Activated T-helper 17 cell treated with anti-CD3 and anti-CD28 coated beads, Interleukin-2, amount 50 U/mL, for 72 hours (primary cell): ENCODE measurements at regions not wholly inside any gene's neighbourhood (a gene's known extent, or its start where the extent isn't known, plus 50 kb on each side); places are given as distances from the start of the nearest gene placed in this dataset.

Experiments
- ATAC-seq: fragments of 150-1000 bp; cut with Tn5 transposase; replicated peaks from 2 replicates; pipeline ENCODE4 v1.10.0; 2021; ENCODE audit warnings: mild to moderate bottlenecking, moderate library complexity
- H3K27ac Mint-ChIP-seq: one replicate; pipeline ENCODE4 v1.8.0; 2022; ENCODE audit warnings: mixed read lengths
- H3K27me3 Mint-ChIP-seq: one replicate; pipeline ENCODE4 v1.8.0; 2022; ENCODE audit warnings: mixed read lengths
- H3K36me3 Mint-ChIP-seq: one replicate; pipeline ENCODE4 v1.8.0; 2022; ENCODE audit warnings: low read depth, mild to moderate bottlenecking, mixed read lengths
- H3K4me1 Mint-ChIP-seq: one replicate; pipeline ENCODE4 v1.8.0; 2022; ENCODE audit warnings: mixed read lengths
- H3K4me3 Mint-ChIP-seq: one replicate; pipeline ENCODE4 v1.8.0; 2022; ENCODE audit warnings: mild to moderate bottlenecking, mixed read lengths
- H3K9me3 Mint-ChIP-seq: one replicate; pipeline ENCODE4 v1.8.0; 2022; ENCODE audit warnings: mixed read lengths

- no peak for ATAC-seq
- no peaks in the 10 kb centered on the region for H3K36me3 Mint-ChIP-seq
- H3K27me3 Mint-ChIP-seq = no peaks in the 10 kb centered on the region
- H3K4me3 Mint-ChIP-seq = no peak overlapping the region
- H3K4me1 Mint-ChIP-seq = no peaks in the 10 kb centered on the region
- H3K27ac Mint-ChIP-seq = no peak overlapping the region
- H3K9me3 Mint-ChIP-seq = peaks cover 8% of the 10 kb centered on the region
Measured at GRCh38 chr6:153787341-153787606, 251.8 kb upstream of the OPRM1 start.

- Mint-ChIP-seq H3K4me1 (no peaks in the 10 kb centered on the region), H3K36me3 (no peaks in the 10 kb centered on the region), H3K4me3 (no peak overlapping the region), H3K27ac (no peak overlapping the region), H3K9me3 (peaks cover 13% of the 10 kb centered on the region), H3K27me3 (no peaks in the 10 kb centered on the region)
- ATAC-seq = no peak
Measured at GRCh38 chr6:153781306-153781705, 257.7 kb upstream of the OPRM1 start.

GRCh38 chr6:153780011-153780410 is 259.0 kb upstream of the OPRM1 start:
- no peak for ATAC-seq
- H3K9me3 Mint-ChIP-seq = peaks cover 13% of the 10 kb centered on the region
- H3K27me3 Mint-ChIP-seq = no peaks in the 10 kb centered on the region
- H3K27ac Mint-ChIP-seq = no peak overlapping the region
- no peak overlapping the region for H3K4me3 Mint-ChIP-seq
- H3K36me3 Mint-ChIP-seq = no peaks in the 10 kb centered on the region
- no peaks in the 10 kb centered on the region for H3K4me1 Mint-ChIP-seq

GRCh38 chr6:153778216-153778615 is 260.8 kb upstream of the OPRM1 start:
- no peaks in the 10 kb centered on the region for H3K27me3 Mint-ChIP-seq
- no peaks in the 10 kb centered on the region for H3K36me3 Mint-ChIP-seq
- peaks cover 13% of the 10 kb centered on the region for H3K9me3 Mint-ChIP-seq
- no peak overlapping the region for H3K27ac Mint-ChIP-seq
- ATAC-seq = no peak
- no peak overlapping the region for H3K4me3 Mint-ChIP-seq
- no peaks in the 10 kb centered on the region for H3K4me1 Mint-ChIP-seq

- Mint-ChIP-seq H3K36me3 (no peaks in the 10 kb centered on the region), H3K9me3 (peaks cover 1% of the 10 kb centered on the region), H3K27me3 (no peaks in the 10 kb centered on the region), H3K4me3 (no peak overlapping the region), H3K4me1 (no peaks in the 10 kb centered on the region), H3K27ac (no peak overlapping the region)
- no peak for ATAC-seq
Measured at GRCh38 chr6:153771577-153771976, 267.5 kb upstream of the OPRM1 start.

GRCh38 chr6:153767127-153767526 is 271.9 kb upstream of the OPRM1 start:
- Mint-ChIP-seq H3K9me3 (peaks cover 7% of the 10 kb centered on the region), H3K27ac (no peak overlapping the region), H3K4me3 (no peak overlapping the region), H3K4me1 (no peaks in the 10 kb centered on the region), H3K27me3 (no peaks in the 10 kb centered on the region), H3K36me3 (no peaks in the 10 kb centered on the region)
- no peak for ATAC-seq

GRCh38 chr6:153758516-153758915 is 280.5 kb upstream of the OPRM1 start:
- Mint-ChIP-seq H3K4me3 (no peak overlapping the region), H3K27me3 (no peaks in the 10 kb centered on the region), H3K4me1 (no peaks in the 10 kb centered on the region), H3K27ac (no peak overlapping the region), H3K9me3 (peaks cover 3% of the 10 kb centered on the region), H3K36me3 (no peaks in the 10 kb centered on the region)
- ATAC-seq = no peak

GRCh38 chr6:153735761-153736160 is 303.3 kb upstream of the OPRM1 start:
- H3K9me3 Mint-ChIP-seq = peaks cover 12% of the 10 kb centered on the region
- no peak for ATAC-seq
- H3K27me3 Mint-ChIP-seq = no peaks in the 10 kb centered on the region
- no peaks in the 10 kb centered on the region for H3K4me1 Mint-ChIP-seq
- H3K4me3 Mint-ChIP-seq = no peak overlapping the region
- no peaks in the 10 kb centered on the region for H3K36me3 Mint-ChIP-seq
- H3K27ac Mint-ChIP-seq = no peak overlapping the region

- Mint-ChIP-seq H3K27ac (no peak overlapping the region), H3K4me1 (no peaks in the 10 kb centered on the region), H3K4me3 (no peak overlapping the region), H3K9me3 (peaks cover 4% of the 10 kb centered on the region), H3K27me3 (no peaks in the 10 kb centered on the region), H3K36me3 (no peaks in the 10 kb centered on the region)
- no peak for ATAC-seq
Measured at GRCh38 chr6:153729189-153729588, 309.9 kb upstream of the OPRM1 start.

GRCh38 chr6:153727885-153728284 is 311.2 kb upstream of the OPRM1 start:
- Mint-ChIP-seq H3K4me1 (no peaks in the 10 kb centered on the region), H3K27ac (no peak overlapping the region), H3K9me3 (peaks cover 4% of the 10 kb centered on the region), H3K27me3 (no peaks in the 10 kb centered on the region), H3K36me3 (no peaks in the 10 kb centered on the region), H3K4me3 (no peak overlapping the region)
- no peak for ATAC-seq

GRCh38 chr6:153725456-153725855 is 313.6 kb upstream of the OPRM1 start:
- Mint-ChIP-seq H3K36me3 (no peaks in the 10 kb centered on the region), H3K27me3 (no peaks in the 10 kb centered on the region)

GRCh38 chr6:153720732-153721131 is 318.3 kb upstream of the OPRM1 start:
- Mint-ChIP-seq H3K4me3 (no peak overlapping the region), H3K27ac (no peak overlapping the region), H3K9me3 (peaks cover 3% of the 10 kb centered on the region), H3K4me1 (no peaks in the 10 kb centered on the region), H3K36me3 (no peaks in the 10 kb centered on the region), H3K27me3 (no peaks in the 10 kb centered on the region)
- ATAC-seq = no peak

More at GRCh38 chr6:153725456-153725855, 313.6 kb upstream of the OPRM1 start:
- H3K4me3 Mint-ChIP-seq = no peak overlapping the region
- H3K4me1 Mint-ChIP-seq = no peaks in the 10 kb centered on the region
- peaks cover 3% of the 10 kb centered on the region for H3K9me3 Mint-ChIP-seq
- H3K27ac Mint-ChIP-seq = no peak overlapping the region
- ATAC-seq = no peak

- no peaks in the 10 kb centered on the region for H3K36me3 Mint-ChIP-seq
- H3K4me1 Mint-ChIP-seq = no peaks in the 10 kb centered on the region
- H3K9me3 Mint-ChIP-seq = peaks cover 5% of the 10 kb centered on the region
- no peak for ATAC-seq
- H3K27me3 Mint-ChIP-seq = no peaks in the 10 kb centered on the region
- no peak overlapping the region for H3K4me3 Mint-ChIP-seq
- H3K27ac Mint-ChIP-seq = no peak overlapping the region
Measured at GRCh38 chr6:153705429-153705828, 333.6 kb upstream of the OPRM1 start.

- H3K27ac Mint-ChIP-seq = no peak overlapping the region
- peaks cover 5% of the 10 kb centered on the region for H3K9me3 Mint-ChIP-seq
- no peaks in the 10 kb centered on the region for H3K27me3 Mint-ChIP-seq
- no peak for ATAC-seq
- H3K36me3 Mint-ChIP-seq = no peaks in the 10 kb centered on the region
- H3K4me3 Mint-ChIP-seq = no peak overlapping the region
- no peaks in the 10 kb centered on the region for H3K4me1 Mint-ChIP-seq
Measured at GRCh38 chr6:153702671-153703070, 336.4 kb upstream of the OPRM1 start.

GRCh38 chr6:153698637-153699036 is 340.4 kb upstream of the OPRM1 start:
- Mint-ChIP-seq H3K9me3 (peaks cover 11% of the 10 kb centered on the region), H3K27me3 (no peaks in the 10 kb centered on the region), H3K36me3 (no peaks in the 10 kb centered on the region), H3K27ac (no peak overlapping the region), H3K4me3 (no peak overlapping the region), H3K4me1 (no peaks in the 10 kb centered on the region)
- ATAC-seq = no peak

- Mint-ChIP-seq H3K27me3 (no peaks in the 10 kb centered on the region), H3K4me1 (no peaks in the 10 kb centered on the region), H3K9me3 (peaks cover 11% of the 10 kb centered on the region), H3K36me3 (no peaks in the 10 kb centered on the region), H3K4me3 (no peak overlapping the region), H3K27ac (no peak overlapping the region)
- ATAC-seq = no peak
Measured at GRCh38 chr6:153698001-153698400, 341.0 kb upstream of the OPRM1 start.
